ENCODE measurements at regions not wholly inside any gene's neighbourhood (a gene's known extent, or its start where the extent isn't known, plus 50 kb on each side); places are given as distances from the start of the nearest gene placed in this dataset.
"Not testable (repeated sequence)": the region's sequence is repeated elsewhere in the genome, so short reads cannot be mapped to it uniquely, and the experiment has no call there.

- TF ChIP-seq CTCF (conservative IDR thresholded peaks at IDR 0.05) = no peak
- TF ChIP-seq ZFX (IDR thresholded peaks at IDR 0.05) = no peak
- no peak overlapping the region for H3K27ac ChIP-seq
Measured at GRCh38 chr13:44778761-44779484, 202.8 kb upstream of the TSC22D1 start.

GRCh38 chr13:44775290-44775689, 199.2 kb upstream of the TSC22D1 start:
- not testable (repeated sequence) for H3K27ac ChIP-seq

DNA sequence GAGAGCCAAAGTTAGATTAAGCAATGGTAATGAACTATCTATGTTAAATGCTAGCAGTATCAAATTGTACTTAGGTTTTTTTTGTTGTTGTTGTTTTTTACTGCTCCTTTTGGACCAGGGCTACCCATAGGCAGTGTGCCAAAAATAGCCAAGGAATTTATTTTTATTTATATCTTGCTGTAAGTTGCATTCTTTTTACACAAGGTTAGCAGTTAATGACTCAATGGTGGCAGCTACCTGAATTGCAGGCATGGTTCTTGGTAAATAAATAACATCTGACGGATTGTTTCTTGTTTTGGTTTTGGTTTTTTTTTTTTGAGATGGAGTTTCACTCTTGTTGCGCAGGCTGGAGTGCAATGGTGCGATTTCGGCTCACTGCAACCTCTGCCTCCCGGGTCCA, 194.8 kb upstream of the TSC22D1 start:
- TF ChIP-seq ZFX (IDR thresholded peaks at IDR 0.05) (no peak), CTCF (conservative IDR thresholded peaks at IDR 0.05) (no peak)
- H3K27ac ChIP-seq = no peak overlapping the region

GRCh38 chr13:44769686-44770085, 193.6 kb upstream of the TSC22D1 start:
- TF ChIP-seq CTCF (conservative IDR thresholded peaks at IDR 0.05) (no peak), ZFX (IDR thresholded peaks at IDR 0.05) (no peak)
- H3K27ac ChIP-seq = no peak overlapping the region

- TF ChIP-seq ZFX (IDR thresholded peaks at IDR 0.05) (no peak), CTCF (conservative IDR thresholded peaks at IDR 0.05) (no peak)
- H3K27ac ChIP-seq = no peak overlapping the region
Measured at GRCh38 chr13:44768775-44769581, 192.8 kb upstream of the TSC22D1 start.

GRCh38 chr13:44768239-44768638, 192.1 kb upstream of the TSC22D1 start:
- no peak for TF ChIP-seq ZFX (IDR thresholded peaks at IDR 0.05)
- TF ChIP-seq CTCF (conservative IDR thresholded peaks at IDR 0.05) = no peak

DNA sequence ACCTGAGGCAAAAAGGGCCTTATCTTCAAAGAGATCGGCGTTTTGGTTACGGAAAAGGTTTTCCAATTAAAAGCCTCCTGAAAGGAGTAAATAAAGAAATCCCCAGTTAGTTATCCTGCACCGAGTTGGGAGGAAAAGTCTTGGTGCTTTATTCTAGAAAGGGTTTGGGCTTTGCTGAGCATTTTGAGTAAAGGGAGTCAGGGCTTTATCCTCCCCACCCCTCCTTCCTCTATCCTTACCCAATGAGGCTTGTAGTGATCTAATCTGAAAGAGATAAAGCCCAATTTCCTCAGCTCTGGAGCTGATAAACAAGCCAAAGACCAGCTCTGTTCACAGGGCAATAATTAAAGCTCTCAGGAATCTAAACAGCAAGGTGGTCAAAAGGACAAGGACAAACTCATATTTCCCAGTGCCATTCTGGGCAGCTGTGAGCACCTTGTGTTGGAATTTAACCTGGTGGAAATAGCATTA, 188.9 kb upstream of the TSC22D1 start:
- H3K27ac ChIP-seq = no peak overlapping the region
- no peak for TF ChIP-seq ZFX (IDR thresholded peaks at IDR 0.05)
- TF ChIP-seq CTCF (conservative IDR thresholded peaks at IDR 0.05) = no peak

More at GRCh38 chr13:44768239-44768638, 192.1 kb upstream of the TSC22D1 start:
- H3K27ac ChIP-seq = no peak overlapping the region
